ENCODE measurements at regions not wholly inside any gene's neighbourhood (a gene's known extent, or its start where the extent isn't known, plus 50 kb on each side); places are given as distances from the start of the nearest gene placed in this dataset.

DNA sequence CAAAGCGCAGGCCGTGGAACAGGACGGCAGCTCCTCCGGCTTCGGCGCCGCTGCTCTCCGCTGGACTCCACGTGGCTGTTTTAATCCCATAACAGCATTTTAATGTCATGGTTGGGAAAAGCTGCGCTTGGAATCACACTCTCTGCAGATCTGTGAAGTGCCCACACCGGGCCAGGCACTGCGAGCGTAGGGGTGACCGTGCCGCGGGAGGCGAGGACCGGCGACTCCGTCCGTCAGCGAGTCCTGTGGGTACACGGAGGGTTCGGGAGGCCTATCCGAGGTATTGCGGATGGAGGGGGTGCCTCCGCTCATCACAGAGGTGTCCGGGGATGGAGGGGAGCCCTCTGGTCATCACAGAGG, 198.0 kb upstream of the SALL3 start:
- no peaks in the 10 kb centered on the region for H3K9me3 ChIP-seq (ENCODE audit: low read length)
- TF ChIP-seq MXI1 (conservative IDR thresholded peaks at IDR 0.05; ENCODE audit: poor library complexity, severe bottlenecking) (no peak), EZH2 (IDR thresholded peaks at IDR 0.05; ENCODE audit: borderline replicate concordance, insufficient read depth, low read length, poor library complexity, severe bottlenecking) (no peak), SMC3 (conservative IDR thresholded peaks at IDR 0.05; ENCODE audit: poor library complexity) (no peak), EP300 (conservative IDR thresholded peaks at IDR 0.05; ENCODE audit: poor library complexity, severe bottlenecking) (no peak), RAD21 (conservative IDR thresholded peaks at IDR 0.05) (no peak), TAF1 (IDR thresholded peaks at IDR 0.05; ENCODE audit: low read depth) (no peak), POLR2AphosphoS5 (IDR thresholded peaks at IDR 0.05) (no peak)
- TF ChIP-seq, protein P1, sequence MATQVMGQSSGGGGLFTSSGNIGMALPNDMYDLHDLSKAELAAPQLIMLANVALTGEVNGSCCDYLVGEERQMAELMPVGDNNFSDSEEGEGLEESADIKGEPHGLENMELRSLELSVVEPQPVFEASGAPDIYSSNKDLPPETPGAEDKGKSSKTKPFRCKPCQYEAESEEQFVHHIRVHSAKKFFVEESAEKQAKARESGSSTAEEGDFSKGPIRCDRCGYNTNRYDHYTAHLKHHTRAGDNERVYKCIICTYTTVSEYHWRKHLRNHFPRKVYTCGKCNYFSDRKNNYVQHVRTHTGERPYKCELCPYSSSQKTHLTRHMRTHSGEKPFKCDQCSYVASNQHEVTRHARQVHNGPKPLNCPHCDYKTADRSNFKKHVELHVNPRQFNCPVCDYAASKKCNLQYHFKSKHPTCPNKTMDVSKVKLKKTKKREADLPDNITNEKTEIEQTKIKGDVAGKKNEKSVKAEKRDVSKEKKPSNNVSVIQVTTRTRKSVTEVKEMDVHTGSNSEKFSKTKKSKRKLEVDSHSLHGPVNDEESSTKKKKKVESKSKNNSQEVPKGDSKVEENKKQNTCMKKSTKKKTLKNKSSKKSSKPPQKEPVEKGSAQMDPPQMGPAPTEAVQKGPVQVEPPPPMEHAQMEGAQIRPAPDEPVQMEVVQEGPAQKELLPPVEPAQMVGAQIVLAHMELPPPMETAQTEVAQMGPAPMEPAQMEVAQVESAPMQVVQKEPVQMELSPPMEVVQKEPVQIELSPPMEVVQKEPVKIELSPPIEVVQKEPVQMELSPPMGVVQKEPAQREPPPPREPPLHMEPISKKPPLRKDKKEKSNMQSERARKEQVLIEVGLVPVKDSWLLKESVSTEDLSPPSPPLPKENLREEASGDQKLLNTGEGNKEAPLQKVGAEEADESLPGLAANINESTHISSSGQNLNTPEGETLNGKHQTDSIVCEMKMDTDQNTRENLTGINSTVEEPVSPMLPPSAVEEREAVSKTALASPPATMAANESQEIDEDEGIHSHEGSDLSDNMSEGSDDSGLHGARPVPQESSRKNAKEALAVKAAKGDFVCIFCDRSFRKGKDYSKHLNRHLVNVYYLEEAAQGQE (IDR thresholded peaks at IDR 0.05; ENCODE audit: borderline replicate concordance), result no peak
- TF ChIP-seq, protein P2, sequence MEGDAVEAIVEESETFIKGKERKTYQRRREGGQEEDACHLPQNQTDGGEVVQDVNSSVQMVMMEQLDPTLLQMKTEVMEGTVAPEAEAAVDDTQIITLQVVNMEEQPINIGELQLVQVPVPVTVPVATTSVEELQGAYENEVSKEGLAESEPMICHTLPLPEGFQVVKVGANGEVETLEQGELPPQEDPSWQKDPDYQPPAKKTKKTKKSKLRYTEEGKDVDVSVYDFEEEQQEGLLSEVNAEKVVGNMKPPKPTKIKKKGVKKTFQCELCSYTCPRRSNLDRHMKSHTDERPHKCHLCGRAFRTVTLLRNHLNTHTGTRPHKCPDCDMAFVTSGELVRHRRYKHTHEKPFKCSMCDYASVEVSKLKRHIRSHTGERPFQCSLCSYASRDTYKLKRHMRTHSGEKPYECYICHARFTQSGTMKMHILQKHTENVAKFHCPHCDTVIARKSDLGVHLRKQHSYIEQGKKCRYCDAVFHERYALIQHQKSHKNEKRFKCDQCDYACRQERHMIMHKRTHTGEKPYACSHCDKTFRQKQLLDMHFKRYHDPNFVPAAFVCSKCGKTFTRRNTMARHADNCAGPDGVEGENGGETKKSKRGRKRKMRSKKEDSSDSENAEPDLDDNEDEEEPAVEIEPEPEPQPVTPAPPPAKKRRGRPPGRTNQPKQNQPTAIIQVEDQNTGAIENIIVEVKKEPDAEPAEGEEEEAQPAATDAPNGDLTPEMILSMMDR (IDR thresholded peaks at IDR 0.05; ENCODE audit: poor library complexity, severe bottlenecking), result no peak
- H4K20me1 ChIP-seq (ENCODE audit: insufficient read depth), result no peaks in the 10 kb centered on the region
- no peaks in the 10 kb centered on the region for H3K36me3 ChIP-seq (ENCODE audit: insufficient read depth, low read length)
- no peak overlapping the region for H3K9ac ChIP-seq (ENCODE audit: low read length)
- no peaks in the 10 kb centered on the region for H3F3A ChIP-seq (ENCODE audit: insufficient read depth, low read length, poor library complexity, severe bottlenecking)
- no peaks in the 10 kb centered on the region for H3K79me2 ChIP-seq (replicated peaks; ENCODE audit: insufficient read depth, low read length)
- no peak overlapping the region for H3K27ac ChIP-seq (ENCODE audit: low read length)
- H3K4me2 ChIP-seq (ENCODE audit: low read length), result no peak overlapping the region
- H3K4me3 ChIP-seq (ENCODE audit: low read length), result no peak overlapping the region
- H3K27me3 ChIP-seq (ENCODE audit: insufficient read depth, low read depth, low read length), result no peaks in the 10 kb centered on the region
- H2AFZ ChIP-seq (ENCODE audit: low read depth, low read length), result no peak overlapping the region
- H3K9me2 ChIP-seq (ENCODE audit: insufficient read depth, low read length), result no peaks in the 10 kb centered on the region

DNA sequence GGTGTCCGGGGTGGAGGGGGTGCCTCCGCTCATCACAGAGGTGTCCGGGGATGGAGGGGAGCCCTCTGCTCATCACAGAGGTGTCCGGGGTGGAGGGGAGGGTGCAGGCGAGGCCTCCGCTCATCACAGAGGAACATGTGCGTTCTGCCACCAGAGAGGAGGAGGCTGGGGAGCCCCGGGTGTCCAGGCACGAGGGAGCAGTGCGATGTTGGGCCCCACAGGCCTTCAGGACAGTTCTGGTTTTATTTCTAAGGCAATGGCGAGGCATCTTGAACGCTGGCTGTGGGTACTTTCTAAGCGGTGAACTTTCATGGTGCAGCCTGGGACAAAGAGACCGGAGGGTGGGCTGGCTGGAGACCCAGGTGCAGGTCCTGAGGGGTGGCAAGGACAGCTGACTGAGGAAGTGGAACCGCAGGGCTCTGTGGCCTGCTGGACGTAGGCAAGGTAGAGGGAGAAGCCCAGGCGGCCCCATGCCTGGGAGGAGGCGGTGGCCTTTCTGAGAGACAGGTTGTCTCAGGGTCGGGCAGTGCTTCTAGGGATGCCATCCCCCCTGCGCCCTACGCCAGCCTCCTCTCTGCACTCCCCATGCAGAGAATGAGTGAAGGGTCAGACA, 196.6 kb upstream of the SALL3 start:
- Histone ChIP-seq H3K9ac (ENCODE audit: low read length) (no peak overlapping the region), H3K9me3 (ENCODE audit: low read length) (no peaks in the 10 kb centered on the region), H3K36me3 (ENCODE audit: insufficient read depth, low read length) (no peaks in the 10 kb centered on the region), H4K20me1 (ENCODE audit: insufficient read depth) (no peaks in the 10 kb centered on the region), H3K27ac (ENCODE audit: low read length) (no peak overlapping the region), H2AFZ (ENCODE audit: low read depth, low read length) (no peak overlapping the region), H3K27me3 (ENCODE audit: insufficient read depth, low read depth, low read length) (no peaks in the 10 kb centered on the region), H3K79me2 (replicated peaks; ENCODE audit: insufficient read depth, low read length) (no peaks in the 10 kb centered on the region), H3K4me3 (ENCODE audit: low read length) (no peak overlapping the region), H3K4me2 (ENCODE audit: low read length) (no peak overlapping the region), H3F3A (ENCODE audit: insufficient read depth, low read length, poor library complexity, severe bottlenecking) (no peaks in the 10 kb centered on the region), H3K9me2 (ENCODE audit: insufficient read depth, low read length) (no peaks in the 10 kb centered on the region)
- TF ChIP-seq EP300 (conservative IDR thresholded peaks at IDR 0.05; ENCODE audit: poor library complexity, severe bottlenecking) (no peak), SMC3 (conservative IDR thresholded peaks at IDR 0.05; ENCODE audit: poor library complexity) (no peak), POLR2AphosphoS5 (IDR thresholded peaks at IDR 0.05) (no peak)
